HL-60 (cell line): ENCODE measurements at regions not wholly inside any gene's neighbourhood (a gene's known extent, or its start where the extent isn't known, plus 50 kb on each side); places are given as distances from the start of the nearest gene placed in this dataset.
"Not testable (repeated sequence)": the region's sequence is repeated elsewhere in the genome, so short reads cannot be mapped to it uniquely, and the experiment has no call there.

Experiments
- DNase-seq, 2 experiments: peaks; one replicate each; pipeline ENCODE4 v3.0.0-alpha.2; 2010 to 2020; ENCODE audit warnings: low read depth in 1 of 2, low spot score in 1 of 2
- H3K27ac ChIP-seq: fragments of 250-450 bp; sonication (Bioruptor Pico); replicated peaks from 2 replicates; pipeline ENCODE4 v1.5.1; 2020; ENCODE audit warnings: mild to moderate bottlenecking, moderate library complexity
- H3K27me3 ChIP-seq: fragments of 250-450 bp; sonication (Bioruptor Pico); 2 replicates; pipeline ENCODE4 v1.5.1; 2021; ENCODE audit warnings: mild to moderate bottlenecking, moderate library complexity; ENCODE audit not compliant: insufficient read depth, poor library complexity, severe bottlenecking
- H3K4me3 ChIP-seq: replicated peaks from 2 replicates; pipeline ENCODE4 v1.5.1; 2011; ENCODE audit warnings: mild to moderate bottlenecking, control low read depth, low read length; ENCODE audit not compliant: insufficient read depth
- GABPA ChIP-seq: IDR thresholded peaks from 2 replicates; pipeline ENCODE4 v1.6.1; 2012; ENCODE audit warnings: low read depth
- POLR2AphosphoS5 ChIP-seq: IDR thresholded peaks from 2 replicates; pipeline ENCODE4 v1.6.1; 2012; ENCODE audit warnings: low read depth
- SPI1 ChIP-seq: IDR thresholded peaks from 2 replicates; pipeline ENCODE4 v1.6.1; 2012; ENCODE audit warnings: low read depth, mild to moderate bottlenecking, borderline replicate concordance
- TF ChIP-seq, protein P1 (sequence below): IDR thresholded peaks from one replicate; pipeline ENCODE4 v1.5.1; 2011; ENCODE audit warnings: low read length, control low read depth, inconsistent platforms; ENCODE audit not compliant: insufficient read depth
- TF ChIP-seq, protein P2 (sequence below): IDR thresholded peaks from 2 replicates; pipeline ENCODE4 v1.6.1; 2012; ENCODE audit warnings: low read depth; ENCODE audit not compliant: insufficient replicate concordance

DNA sequence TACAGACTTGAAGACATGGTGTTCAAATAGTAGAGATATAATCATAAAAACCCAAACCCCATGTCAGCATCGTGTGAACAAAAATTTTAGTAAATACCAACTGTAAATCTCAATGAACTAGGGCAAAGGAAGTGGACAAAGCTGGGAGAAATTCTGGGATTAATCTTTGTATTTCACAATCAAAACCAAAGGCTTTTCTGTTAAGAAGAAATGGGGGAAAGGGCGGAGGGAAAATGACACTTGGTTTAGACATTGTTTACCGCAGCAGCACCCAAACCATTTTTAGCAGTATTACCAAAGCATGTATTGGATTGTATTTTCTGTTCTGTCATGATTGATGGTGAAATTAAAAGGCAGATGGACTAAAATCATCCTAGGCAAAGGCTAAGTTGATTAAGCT, 134.2 kb upstream of the PRSS3 start:
- H3K4me3 ChIP-seq, result no peak overlapping the region
- H3K27ac ChIP-seq, result no peak overlapping the region
- DNase-seq, result no peak
- H3K27me3 ChIP-seq, result no peaks in the 10 kb centered on the region
- TF ChIP-seq, protein P1, sequence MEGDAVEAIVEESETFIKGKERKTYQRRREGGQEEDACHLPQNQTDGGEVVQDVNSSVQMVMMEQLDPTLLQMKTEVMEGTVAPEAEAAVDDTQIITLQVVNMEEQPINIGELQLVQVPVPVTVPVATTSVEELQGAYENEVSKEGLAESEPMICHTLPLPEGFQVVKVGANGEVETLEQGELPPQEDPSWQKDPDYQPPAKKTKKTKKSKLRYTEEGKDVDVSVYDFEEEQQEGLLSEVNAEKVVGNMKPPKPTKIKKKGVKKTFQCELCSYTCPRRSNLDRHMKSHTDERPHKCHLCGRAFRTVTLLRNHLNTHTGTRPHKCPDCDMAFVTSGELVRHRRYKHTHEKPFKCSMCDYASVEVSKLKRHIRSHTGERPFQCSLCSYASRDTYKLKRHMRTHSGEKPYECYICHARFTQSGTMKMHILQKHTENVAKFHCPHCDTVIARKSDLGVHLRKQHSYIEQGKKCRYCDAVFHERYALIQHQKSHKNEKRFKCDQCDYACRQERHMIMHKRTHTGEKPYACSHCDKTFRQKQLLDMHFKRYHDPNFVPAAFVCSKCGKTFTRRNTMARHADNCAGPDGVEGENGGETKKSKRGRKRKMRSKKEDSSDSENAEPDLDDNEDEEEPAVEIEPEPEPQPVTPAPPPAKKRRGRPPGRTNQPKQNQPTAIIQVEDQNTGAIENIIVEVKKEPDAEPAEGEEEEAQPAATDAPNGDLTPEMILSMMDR, result no peak
- TF ChIP-seq SPI1, result no peak
- no peak for TF ChIP-seq POLR2AphosphoS5

DNA sequence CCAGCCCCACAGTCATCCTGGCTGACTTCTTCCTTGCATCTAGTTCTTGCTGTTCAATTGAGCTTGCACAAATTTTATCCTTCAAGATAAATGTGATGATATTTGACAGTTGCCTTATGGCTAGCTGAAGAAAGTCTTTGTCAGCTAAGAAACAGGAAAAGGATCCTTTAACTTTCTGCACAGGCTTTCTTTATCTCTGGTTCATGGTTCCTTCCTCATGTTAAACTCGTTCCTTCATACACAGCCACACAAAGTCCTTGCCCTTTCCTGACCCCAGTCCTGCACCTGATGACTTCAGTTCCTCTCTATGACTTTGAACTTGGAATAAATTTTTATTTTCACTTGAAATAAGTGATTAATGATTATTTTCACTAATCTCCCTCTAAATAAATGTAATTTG, 132.5 kb upstream of the PRSS3 start:
- Histone ChIP-seq H3K27ac (no peak overlapping the region), H3K4me3 (no peak overlapping the region), H3K27me3 (no peaks in the 10 kb centered on the region)
- DNase-seq, result no peak
- TF ChIP-seq, protein P1, result no peak
- TF ChIP-seq SPI1 (no peak), POLR2AphosphoS5 (no peak), GABPA (no peak)
- TF ChIP-seq, protein P2, sequence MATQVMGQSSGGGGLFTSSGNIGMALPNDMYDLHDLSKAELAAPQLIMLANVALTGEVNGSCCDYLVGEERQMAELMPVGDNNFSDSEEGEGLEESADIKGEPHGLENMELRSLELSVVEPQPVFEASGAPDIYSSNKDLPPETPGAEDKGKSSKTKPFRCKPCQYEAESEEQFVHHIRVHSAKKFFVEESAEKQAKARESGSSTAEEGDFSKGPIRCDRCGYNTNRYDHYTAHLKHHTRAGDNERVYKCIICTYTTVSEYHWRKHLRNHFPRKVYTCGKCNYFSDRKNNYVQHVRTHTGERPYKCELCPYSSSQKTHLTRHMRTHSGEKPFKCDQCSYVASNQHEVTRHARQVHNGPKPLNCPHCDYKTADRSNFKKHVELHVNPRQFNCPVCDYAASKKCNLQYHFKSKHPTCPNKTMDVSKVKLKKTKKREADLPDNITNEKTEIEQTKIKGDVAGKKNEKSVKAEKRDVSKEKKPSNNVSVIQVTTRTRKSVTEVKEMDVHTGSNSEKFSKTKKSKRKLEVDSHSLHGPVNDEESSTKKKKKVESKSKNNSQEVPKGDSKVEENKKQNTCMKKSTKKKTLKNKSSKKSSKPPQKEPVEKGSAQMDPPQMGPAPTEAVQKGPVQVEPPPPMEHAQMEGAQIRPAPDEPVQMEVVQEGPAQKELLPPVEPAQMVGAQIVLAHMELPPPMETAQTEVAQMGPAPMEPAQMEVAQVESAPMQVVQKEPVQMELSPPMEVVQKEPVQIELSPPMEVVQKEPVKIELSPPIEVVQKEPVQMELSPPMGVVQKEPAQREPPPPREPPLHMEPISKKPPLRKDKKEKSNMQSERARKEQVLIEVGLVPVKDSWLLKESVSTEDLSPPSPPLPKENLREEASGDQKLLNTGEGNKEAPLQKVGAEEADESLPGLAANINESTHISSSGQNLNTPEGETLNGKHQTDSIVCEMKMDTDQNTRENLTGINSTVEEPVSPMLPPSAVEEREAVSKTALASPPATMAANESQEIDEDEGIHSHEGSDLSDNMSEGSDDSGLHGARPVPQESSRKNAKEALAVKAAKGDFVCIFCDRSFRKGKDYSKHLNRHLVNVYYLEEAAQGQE, result no peak

DNA sequence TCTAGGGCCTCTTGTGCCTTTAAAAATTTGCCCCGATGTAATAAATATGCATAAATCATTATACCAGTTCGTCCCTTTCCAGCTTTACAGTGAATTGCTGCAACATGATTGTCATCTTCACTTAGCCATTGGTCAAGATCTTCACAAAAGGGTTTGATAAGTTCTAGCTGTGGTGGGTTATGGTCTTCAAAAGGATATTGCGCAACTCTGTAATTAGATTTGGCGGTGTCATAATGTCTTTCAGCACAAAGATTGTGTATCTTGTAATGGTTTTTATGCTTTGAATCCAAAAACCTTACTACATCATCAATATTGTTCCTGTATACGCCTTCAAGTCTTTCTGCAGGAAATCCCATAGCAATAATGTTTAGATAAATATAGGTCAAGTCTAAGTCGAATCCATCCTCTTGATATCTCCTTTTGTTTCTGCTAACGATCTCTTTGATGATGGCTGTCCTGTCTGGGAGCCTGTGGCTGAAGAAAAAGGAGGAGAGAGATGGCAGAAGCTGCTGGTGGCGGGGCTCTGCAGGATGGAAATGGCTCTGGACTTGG, 119.1 kb upstream of the PRSS3 start:
- DNase-seq, H3K27ac ChIP-seq: not testable (repeated sequence)
- peak overlapping the region; percentile 35 for H3K4me3 ChIP-seq

DNA sequence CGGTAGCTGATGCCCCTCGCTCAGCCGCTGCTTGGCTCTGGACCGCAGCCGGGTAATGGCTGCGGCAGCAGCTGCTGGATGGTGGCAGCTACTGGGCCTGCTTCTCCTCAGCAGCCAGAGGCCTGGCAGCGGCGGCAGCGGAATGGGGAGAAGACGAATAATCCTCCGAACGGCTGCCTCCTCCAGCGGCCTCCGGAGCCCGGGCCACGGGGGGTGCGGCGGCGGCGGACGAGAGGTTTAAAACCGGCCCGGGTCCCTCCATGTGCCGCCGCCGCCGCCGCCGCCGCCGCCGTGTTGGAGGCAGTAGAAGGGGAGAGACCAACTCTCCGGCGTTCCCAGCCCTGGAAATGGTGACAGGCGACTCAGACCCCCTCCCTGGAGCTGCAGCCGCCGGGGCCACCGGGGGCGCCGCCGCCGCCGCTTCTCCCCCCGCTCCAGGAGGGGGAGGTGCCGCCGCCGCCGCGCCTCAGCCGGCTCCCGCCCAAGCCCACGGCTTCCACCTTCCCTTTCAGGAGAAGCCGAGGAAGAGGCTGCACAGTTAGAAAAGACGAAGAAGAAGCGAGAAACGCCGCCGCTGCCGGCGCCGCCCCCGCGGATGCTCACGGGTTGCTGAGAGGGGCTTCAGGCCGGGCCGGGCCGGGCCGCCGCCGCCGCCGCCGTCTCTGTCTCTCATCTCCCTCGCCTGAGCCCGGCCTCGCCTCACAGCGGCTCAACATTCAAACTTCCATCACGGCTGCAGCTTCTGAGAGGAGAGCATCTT, 118.4 kb upstream of the PRSS3 start:
- TF ChIP-seq, protein P2, result no peak
- TF ChIP-seq SPI1 (no peak), POLR2AphosphoS5 (no peak), GABPA (no peak)
- TF ChIP-seq, protein P1, result no peak
- Histone ChIP-seq H3K27ac (no peak overlapping the region), H3K4me3 (peak overlapping the region; percentile 35), H3K27me3 (peaks cover 34% of the 10 kb centered on the region)
- DNase-seq, result peak in 1 of 2 experiments; percentile 2

More for the DNA sequence above, 119.1 kb upstream of the PRSS3 start:
- peaks cover 33% of the 10 kb centered on the region for H3K27me3 ChIP-seq
